ACHN (cell line): ENCODE measurements at regions not wholly inside any gene's neighbourhood (a gene's known extent, or its start where the extent isn't known, plus 50 kb on each side); places are given as distances from the start of the nearest gene placed in this dataset.
A peak's percentile ranks its signal among the peaks of the same experiment; 100 is the strongest.

Experiments
- DNase-seq: peaks from one replicate; pipeline ENCODE4 v3.0.0-alpha.2; 2015
- in situ Hi-C: cut with HindIII; loops from 2 replicates; pipeline ENCODE4 v1.10.0; 2017; ENCODE audit warnings: low sequenced_read_pairs, low pct_ligation_motif_present, low pct_unique_long_range_greater_than_20kb

GRCh38 chr9:16246785-16247184 is 623.7 kb downstream of the BNC2 start:
- in situ Hi-C loops, result no loop called here
- DNase-seq, result no peak

- DNase-seq, result peak; percentile 75
- in situ Hi-C loops, result no loop called here
Observed at GRCh38 chr9:16247188-16247875, 623.1 kb downstream of the BNC2 start.

- in situ Hi-C loops, result no loop called here
- DNase-seq, result no peak
Observed at GRCh38 chr9:16248822-16249221, 621.6 kb downstream of the BNC2 start.

- in situ Hi-C loops, result no loop called here
- DNase-seq, result no peak
Observed at GRCh38 chr9:16252616-16253015, 617.9 kb downstream of the BNC2 start.

- in situ Hi-C loops, result no loop called here
- DNase-seq, result no peak
Observed at GRCh38 chr9:16254674-16255073, 615.8 kb downstream of the BNC2 start.

- in situ Hi-C loops, result no loop called here
- no peak for DNase-seq
Observed at GRCh38 chr9:16255217-16255616, 615.3 kb downstream of the BNC2 start.

- in situ Hi-C loops, result no loop called here
- no peak for DNase-seq
Observed at GRCh38 chr9:16257604-16258003, 612.9 kb downstream of the BNC2 start.

- no peak for DNase-seq
- in situ Hi-C loops, result no loop called here
Observed at GRCh38 chr9:16258191-16258590, 612.3 kb downstream of the BNC2 start.

GRCh38 chr9:16258708-16259107 is 611.8 kb downstream of the BNC2 start:
- in situ Hi-C loops, result no loop called here
- no peak for DNase-seq

- DNase-seq, result no peak
- in situ Hi-C loops, result no loop called here
Observed at GRCh38 chr9:16262477-16263261, 607.8 kb downstream of the BNC2 start.

GRCh38 chr9:16265688-16266087 is 604.8 kb downstream of the BNC2 start:
- DNase-seq, result no peak
- in situ Hi-C loops, result no loop called here

GRCh38 chr9:16266648-16267276 is 603.7 kb downstream of the BNC2 start:
- DNase-seq, result peak; percentile 15
- in situ Hi-C loops, result no loop called here

GRCh38 chr9:16267281-16268066 is 603.0 kb downstream of the BNC2 start:
- in situ Hi-C loops, result no loop called here
- no peak for DNase-seq

- in situ Hi-C loops, result no loop called here
- no peak for DNase-seq
Observed at GRCh38 chr9:16268067-16268881, 602.2 kb downstream of the BNC2 start.

GRCh38 chr9:16271967-16272366 is 598.5 kb downstream of the BNC2 start:
- in situ Hi-C loops, result no loop called here
- DNase-seq, result no peak

GRCh38 chr9:16272776-16273175 is 597.7 kb downstream of the BNC2 start:
- in situ Hi-C loops, result no loop called here
- no peak for DNase-seq

GRCh38 chr9:16275795-16276624 is 594.5 kb downstream of the BNC2 start:
- in situ Hi-C loops, result no loop called here
- no peak for DNase-seq
